Astrocyte (in vitro differentiated cells and primary cell): ENCODE measurements at regions not wholly inside any gene's neighbourhood (a gene's known extent, or its start where the extent isn't known, plus 50 kb on each side); places are given as distances from the start of the nearest gene placed in this dataset.

Experiments
- DNase-seq: peaks from one replicate; pipeline ENCODE4 v3.0.0-alpha.2; 2010; ENCODE audit warnings: low read depth
- FAIRE-seq: peaks from 2 replicates; lab custom pipeline; 2011; peaks lifted over from hg19 to GRCh38; lab: Jason Lieb, UNC
- H2AFZ ChIP-seq: 2 replicates; pipeline ENCODE4 v1.6.0; 2012; ENCODE audit warnings: low read depth, low read length, inconsistent platforms
- H3K27ac ChIP-seq: 2 replicates; pipeline ENCODE4 v1.5.1; 2011; ENCODE audit warnings: low read depth, low read length, inconsistent platforms
- H3K27me3 ChIP-seq: 2 replicates; pipeline ENCODE4 v1.6.0; 2011; ENCODE audit warnings: low read length, inconsistent platforms; ENCODE audit not compliant: insufficient read depth
- H3K36me3 ChIP-seq: 2 replicates; pipeline ENCODE4 v1.5.1; 2011; ENCODE audit warnings: low read length, inconsistent platforms; ENCODE audit not compliant: insufficient read depth
- H3K4me1 ChIP-seq: 2 replicates; pipeline ENCODE4 v1.5.1; 2011; ENCODE audit warnings: low read length, inconsistent platforms; ENCODE audit not compliant: insufficient read depth
- H3K4me2 ChIP-seq: 2 replicates; pipeline ENCODE4 v1.6.0; 2012; ENCODE audit warnings: low read length, inconsistent platforms
- H3K4me3 ChIP-seq: 2 replicates; pipeline ENCODE4 v1.5.1; 2011; ENCODE audit warnings: low read depth, mild to moderate bottlenecking, low read length, inconsistent platforms; ENCODE audit not compliant: insufficient read depth
- H3K79me2 ChIP-seq: 2 replicates; pipeline ENCODE4 v1.6.0; 2012; ENCODE audit warnings: mild to moderate bottlenecking, low read length, inconsistent platforms; ENCODE audit not compliant: insufficient read depth
- H3K9ac ChIP-seq: 2 replicates; pipeline ENCODE4 v1.6.0; 2012; ENCODE audit warnings: mild to moderate bottlenecking, low read length, inconsistent platforms
- H3K9me3 ChIP-seq: 2 replicates; pipeline ENCODE4 v1.5.1; 2012; ENCODE audit warnings: low read depth, mild to moderate bottlenecking, low read length, inconsistent platforms; ENCODE audit not compliant: insufficient read depth
- H4K20me1 ChIP-seq: 2 replicates; pipeline ENCODE4 v1.6.0; 2012; ENCODE audit warnings: low read length, inconsistent platforms; ENCODE audit not compliant: insufficient read depth
- H3K27ac Mint-ChIP-seq: one replicate; pipeline ENCODE4 v1.8.0; 2021; ENCODE audit warnings: mild to moderate bottlenecking, mixed read lengths; ENCODE audit not compliant: unreplicated experiment
- H3K27me3 Mint-ChIP-seq: one replicate; pipeline ENCODE4 v1.8.0; 2021; ENCODE audit warnings: low read depth, mixed read lengths; ENCODE audit not compliant: unreplicated experiment
- H3K36me3 Mint-ChIP-seq: one replicate; pipeline ENCODE4 v1.8.0; 2021; ENCODE audit warnings: low read depth, mixed read lengths; ENCODE audit not compliant: unreplicated experiment
- H3K4me1 Mint-ChIP-seq: one replicate; pipeline ENCODE4 v1.8.0; 2021; ENCODE audit warnings: low read depth, mixed read lengths; ENCODE audit not compliant: unreplicated experiment
- H3K4me3 Mint-ChIP-seq: one replicate; pipeline ENCODE4 v1.8.0; 2021; ENCODE audit warnings: mild to moderate bottlenecking, moderate library complexity, mixed read lengths; ENCODE audit not compliant: unreplicated experiment
- H3K9me3 Mint-ChIP-seq: one replicate; pipeline ENCODE4 v1.8.0; 2021; ENCODE audit warnings: mild to moderate bottlenecking, mixed read lengths; ENCODE audit not compliant: unreplicated experiment
- CTCF ChIP-seq: IDR thresholded peaks from 2 replicates; pipeline ENCODE4 v1.5.1; 2011; ENCODE audit warnings: low read depth, mild to moderate bottlenecking, inconsistent platforms, low read length, moderate library complexity; ENCODE audit not compliant: insufficient read depth
- EZH2 ChIP-seq: IDR thresholded peaks from 2 replicates; pipeline ENCODE4 v1.6.1; 2012; ENCODE audit warnings: mild to moderate bottlenecking, low read length, inconsistent platforms; ENCODE audit not compliant: insufficient read depth

DNA sequence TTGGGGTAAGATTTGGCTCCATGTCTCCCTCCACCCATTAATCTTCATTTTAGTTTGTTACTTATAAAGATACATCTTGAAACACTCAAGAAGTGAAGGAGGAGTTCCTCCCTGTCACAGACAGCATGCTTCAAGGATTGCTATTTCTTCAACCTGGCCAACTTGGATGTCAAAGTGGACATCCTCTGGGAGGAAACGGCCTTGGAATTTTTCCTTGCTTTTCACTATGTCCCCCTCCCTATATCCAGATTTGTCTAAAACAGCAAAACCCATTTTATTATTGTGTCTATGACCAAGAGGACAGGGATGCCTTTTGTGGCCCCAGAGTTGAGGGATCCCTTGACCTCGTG lies 242.9 kb downstream of the LPIN1 start:
- Histone ChIP-seq H3K4me3 (no peak overlapping the region), H3K27me3 (no peaks in the 10 kb centered on the region), H3K9me3 (no peaks in the 10 kb centered on the region), H3K9ac (no peak overlapping the region), H3K4me2 (no peak overlapping the region), H4K20me1 (no peaks in the 10 kb centered on the region), H3K4me1 (no peaks in the 10 kb centered on the region), H3K27ac (no peak overlapping the region), H3K79me2 (no peaks in the 10 kb centered on the region), H2AFZ (no peak overlapping the region), H3K36me3 (no peaks in the 10 kb centered on the region)
- DNase-seq (no peak), FAIRE-seq (no peak)
- TF ChIP-seq CTCF (no peak), EZH2 (no peak)
- Mint-ChIP-seq H3K9me3 (peaks cover 6% of the 10 kb centered on the region), H3K36me3 (no peaks in the 10 kb centered on the region), H3K27me3 (peaks cover 18% of the 10 kb centered on the region), H3K27ac (no peak overlapping the region), H3K4me1 (peaks cover 3% of the 10 kb centered on the region), H3K4me3 (no peak overlapping the region)

GRCh38 chr2:11990576-11990975 lies 244.1 kb downstream of the LPIN1 start:
- H3K4me3 Mint-ChIP-seq: no peak overlapping the region
- no peaks in the 10 kb centered on the region for H4K20me1 ChIP-seq
- H3K79me2 ChIP-seq: no peaks in the 10 kb centered on the region
- DNase-seq (no peak), FAIRE-seq (no peak)
- H3K9me3 Mint-ChIP-seq: peaks cover 12% of the 10 kb centered on the region
- peaks cover 6% of the 10 kb centered on the region for H3K4me1 Mint-ChIP-seq
- H3K27ac Mint-ChIP-seq: no peak overlapping the region
- H3K4me1 ChIP-seq: no peaks in the 10 kb centered on the region
- no peaks in the 10 kb centered on the region for H3K36me3 ChIP-seq
- no peaks in the 10 kb centered on the region for H3K27me3 ChIP-seq
- H3K4me2 ChIP-seq: no peak overlapping the region
- H3K9ac ChIP-seq: no peak overlapping the region
- H3K4me3 ChIP-seq: no peak overlapping the region
- TF ChIP-seq CTCF: no peak
- no peak for TF ChIP-seq EZH2
- H3K27me3 Mint-ChIP-seq: peaks cover 14% of the 10 kb centered on the region
- no peak overlapping the region for H3K27ac ChIP-seq
- H2AFZ ChIP-seq: no peak overlapping the region
- no peaks in the 10 kb centered on the region for H3K9me3 ChIP-seq
- no peaks in the 10 kb centered on the region for H3K36me3 Mint-ChIP-seq

GRCh38 chr2:11993749-11994148 lies 247.3 kb downstream of the LPIN1 start:
- no peaks in the 10 kb centered on the region for H4K20me1 ChIP-seq
- no peak overlapping the region for H3K27ac ChIP-seq
- no peaks in the 10 kb centered on the region for H3K9me3 ChIP-seq
- H3K9ac ChIP-seq: no peak overlapping the region
- peaks cover 17% of the 10 kb centered on the region for H3K4me1 Mint-ChIP-seq
- H3K27me3 ChIP-seq: no peaks in the 10 kb centered on the region
- peak; percentile 13 for FAIRE-seq
- H3K9me3 Mint-ChIP-seq: peaks cover 6% of the 10 kb centered on the region
- H3K36me3 Mint-ChIP-seq: no peaks in the 10 kb centered on the region
- peaks cover 2% of the 10 kb centered on the region for H3K4me1 ChIP-seq
- H3K4me2 ChIP-seq: no peak overlapping the region
- no peak overlapping the region for H3K4me3 Mint-ChIP-seq
- H3K27me3 Mint-ChIP-seq: peaks cover 7% of the 10 kb centered on the region
- H3K4me3 ChIP-seq: no peak overlapping the region
- TF ChIP-seq CTCF (no peak), EZH2 (no peak)
- no peak overlapping the region for H3K27ac Mint-ChIP-seq
- H3K36me3 ChIP-seq: no peaks in the 10 kb centered on the region
- no peak for DNase-seq
- H3K79me2 ChIP-seq: no peaks in the 10 kb centered on the region
- no peak overlapping the region for H2AFZ ChIP-seq
